ENCODE measurements at regions not wholly inside any gene's neighbourhood (a gene's known extent, or its start where the extent isn't known, plus 50 kb on each side); places are given as distances from the start of the nearest gene placed in this dataset.

DNA sequence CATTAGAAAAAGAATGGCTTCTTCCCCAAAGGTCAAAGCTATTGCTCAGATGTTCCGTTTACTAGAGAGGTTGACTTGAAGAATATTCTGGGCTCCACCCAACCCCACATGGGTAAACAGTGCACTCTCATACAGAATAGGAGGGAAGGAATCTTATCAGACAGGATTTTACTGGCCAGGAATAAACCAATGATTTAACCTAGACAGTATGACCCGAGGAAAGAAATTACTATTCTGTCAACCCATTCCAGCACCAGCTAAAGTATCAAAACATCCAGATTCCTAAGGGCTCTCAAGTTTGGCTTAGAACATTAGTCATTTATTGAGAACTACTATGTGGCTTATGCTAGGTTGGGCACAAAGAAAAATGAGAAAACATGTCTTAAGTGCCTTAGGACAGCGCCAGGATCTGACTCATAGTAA lies 493.6 kb upstream of the KLF4 start:
- no peak for TF ChIP-seq CTCF (IDR thresholded peaks at IDR 0.05)
- TF ChIP-seq EZH2 (IDR thresholded peaks at IDR 0.05; ENCODE audit: borderline replicate concordance, insufficient read depth, low read depth, low read length, poor library complexity, severe bottlenecking): no peak

Data from B cell (primary cell).